ENCODE measurements at regions not wholly inside any gene's neighbourhood (a gene's known extent, or its start where the extent isn't known, plus 50 kb on each side); places are given as distances from the start of the nearest gene placed in this dataset.

GRCh38 chr2:128623776-128624761 lies 305.4 kb upstream of the HS6ST1 start:
- in situ Hi-C loops (cut with MboI; ENCODE audit: low sequenced_read_pairs), result no loop called here

GRCh38 chr2:128624956-128625355 lies 306.3 kb upstream of the HS6ST1 start:
- in situ Hi-C loops (cut with MboI; ENCODE audit: low sequenced_read_pairs), result no loop called here

GRCh38 chr2:128625421-128625820 lies 306.8 kb upstream of the HS6ST1 start:
- in situ Hi-C loops (cut with MboI; ENCODE audit: low sequenced_read_pairs), result no loop called here

GRCh38 chr2:128625963-128626759 lies 307.5 kb upstream of the HS6ST1 start:
- in situ Hi-C loops (cut with MboI; ENCODE audit: low sequenced_read_pairs), result no loop called here

- in situ Hi-C loops (cut with MboI; ENCODE audit: low sequenced_read_pairs), result no loop called here
Observed at GRCh38 chr2:128626760-128627511, 308.3 kb upstream of the HS6ST1 start.

GRCh38 chr2:128628206-128628605 lies 309.5 kb upstream of the HS6ST1 start:
- in situ Hi-C loops (cut with MboI; ENCODE audit: low sequenced_read_pairs), result no loop called here

GRCh38 chr2:128628996-128629395 lies 310.3 kb upstream of the HS6ST1 start:
- in situ Hi-C loops (cut with MboI; ENCODE audit: low sequenced_read_pairs), result no loop called here

- in situ Hi-C loops (cut with MboI; ENCODE audit: low sequenced_read_pairs), result no loop called here
Observed at GRCh38 chr2:128630974-128631697, 312.5 kb upstream of the HS6ST1 start.

- in situ Hi-C loops (cut with MboI; ENCODE audit: low sequenced_read_pairs), result no loop called here
Observed at GRCh38 chr2:128631698-128632500, 313.2 kb upstream of the HS6ST1 start.

GRCh38 chr2:128632501-128632800 lies 313.8 kb upstream of the HS6ST1 start:
- in situ Hi-C loops (cut with MboI; ENCODE audit: low sequenced_read_pairs), result no loop called here

- in situ Hi-C loops (cut with MboI; ENCODE audit: low sequenced_read_pairs), result no loop called here
Observed at GRCh38 chr2:128633501-128633900, 314.8 kb upstream of the HS6ST1 start.

- in situ Hi-C loops (cut with MboI; ENCODE audit: low sequenced_read_pairs), result no loop called here
Observed at GRCh38 chr2:128635361-128635900, 316.8 kb upstream of the HS6ST1 start.

- in situ Hi-C loops (cut with MboI; ENCODE audit: low sequenced_read_pairs), result no loop called here
Observed at GRCh38 chr2:128636802-128637147, 318.1 kb upstream of the HS6ST1 start.

- in situ Hi-C loops (cut with MboI; ENCODE audit: low sequenced_read_pairs), result no loop called here
Observed at GRCh38 chr2:128637481-128638155, 318.9 kb upstream of the HS6ST1 start.

- in situ Hi-C loops (cut with MboI; ENCODE audit: low sequenced_read_pairs), result no loop called here
Observed at GRCh38 chr2:128638341-128639119, 319.9 kb upstream of the HS6ST1 start.

- in situ Hi-C loops (cut with MboI; ENCODE audit: low sequenced_read_pairs), result no loop called here
Observed at GRCh38 chr2:128639120-128639477, 320.4 kb upstream of the HS6ST1 start.

GRCh38 chr2:128639693-128640092 lies 321.0 kb upstream of the HS6ST1 start:
- in situ Hi-C loops (cut with MboI; ENCODE audit: low sequenced_read_pairs), result no loop called here

GRCh38 chr2:128640166-128640844 lies 321.6 kb upstream of the HS6ST1 start:
- in situ Hi-C loops (cut with MboI; ENCODE audit: low sequenced_read_pairs), result no loop called here

All from HL-60/S4 treated with retinoic acid at 250 ng/mL for 4 days and 3 days (cell line).